ENCODE measurements at regions not wholly inside any gene's neighbourhood (a gene's known extent, or its start where the extent isn't known, plus 50 kb on each side); places are given as distances from the start of the nearest gene placed in this dataset.

- no peaks in the 10 kb centered on the region for H3K27me3 ChIP-seq (ENCODE audit: control insufficient read depth, low read length)
- H3K4me1 ChIP-seq (ENCODE audit: control insufficient read depth, low read length): no peaks in the 10 kb centered on the region
- no peaks in the 10 kb centered on the region for H3K9me3 ChIP-seq (ENCODE audit: control insufficient read depth, insufficient read depth, low read length)
- H3K4me3 ChIP-seq (ENCODE audit: low read length): no peak overlapping the region
- no peaks in the 10 kb centered on the region for H3F3A ChIP-seq (ENCODE audit: control insufficient read depth, insufficient read depth)
- no peaks in the 10 kb centered on the region for H3K79me2 ChIP-seq (ENCODE audit: control insufficient read depth, low read length)
- H3K9me2 ChIP-seq (replicated peaks; ENCODE audit: control insufficient read depth, low read length): no peaks in the 10 kb centered on the region
- no peaks in the 10 kb centered on the region for H4K20me1 ChIP-seq (ENCODE audit: control insufficient read depth, insufficient read depth, low read depth, low read length)
- no peaks in the 10 kb centered on the region for H3K36me3 ChIP-seq (ENCODE audit: control insufficient read depth, low read length)
- TF ChIP-seq, protein P1, sequence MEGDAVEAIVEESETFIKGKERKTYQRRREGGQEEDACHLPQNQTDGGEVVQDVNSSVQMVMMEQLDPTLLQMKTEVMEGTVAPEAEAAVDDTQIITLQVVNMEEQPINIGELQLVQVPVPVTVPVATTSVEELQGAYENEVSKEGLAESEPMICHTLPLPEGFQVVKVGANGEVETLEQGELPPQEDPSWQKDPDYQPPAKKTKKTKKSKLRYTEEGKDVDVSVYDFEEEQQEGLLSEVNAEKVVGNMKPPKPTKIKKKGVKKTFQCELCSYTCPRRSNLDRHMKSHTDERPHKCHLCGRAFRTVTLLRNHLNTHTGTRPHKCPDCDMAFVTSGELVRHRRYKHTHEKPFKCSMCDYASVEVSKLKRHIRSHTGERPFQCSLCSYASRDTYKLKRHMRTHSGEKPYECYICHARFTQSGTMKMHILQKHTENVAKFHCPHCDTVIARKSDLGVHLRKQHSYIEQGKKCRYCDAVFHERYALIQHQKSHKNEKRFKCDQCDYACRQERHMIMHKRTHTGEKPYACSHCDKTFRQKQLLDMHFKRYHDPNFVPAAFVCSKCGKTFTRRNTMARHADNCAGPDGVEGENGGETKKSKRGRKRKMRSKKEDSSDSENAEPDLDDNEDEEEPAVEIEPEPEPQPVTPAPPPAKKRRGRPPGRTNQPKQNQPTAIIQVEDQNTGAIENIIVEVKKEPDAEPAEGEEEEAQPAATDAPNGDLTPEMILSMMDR (IDR thresholded peaks at IDR 0.05; ENCODE audit: low read depth, low read length, poor library complexity, severe bottlenecking): no peak
- no peak for TF ChIP-seq EZH2phosphoT487 (IDR thresholded peaks at IDR 0.05; ENCODE audit: borderline replicate concordance, low read length)
- H3K4me2 ChIP-seq (ENCODE audit: low read length): no peak overlapping the region
- no peak overlapping the region for H3K27ac ChIP-seq (ENCODE audit: low read depth, low read length)
Measured at GRCh38 chr4:126395664-126396063, 1080.9 kb downstream of the FAT4 start.

DNA sequence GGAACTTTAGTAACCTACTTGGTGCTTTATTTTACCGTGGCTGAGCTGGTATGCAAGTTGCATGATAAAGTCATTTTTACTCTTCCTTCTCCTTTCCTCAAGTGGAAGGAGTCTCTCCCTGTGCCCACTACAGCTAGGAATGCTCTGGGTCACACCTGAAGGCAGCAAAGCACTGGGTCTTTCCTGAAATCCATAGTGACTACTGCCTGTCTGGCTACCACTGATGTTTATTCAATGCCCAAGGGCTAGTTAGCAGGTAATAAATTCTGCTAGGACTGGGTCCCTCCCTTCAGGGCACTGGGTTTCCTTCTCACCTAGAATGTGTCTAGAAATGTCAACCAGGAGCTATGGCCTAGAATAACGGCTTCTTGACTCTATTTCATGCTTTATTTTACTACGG, 1081.4 kb downstream of the FAT4 start:
- H3F3A ChIP-seq (ENCODE audit: control insufficient read depth, insufficient read depth): no peaks in the 10 kb centered on the region
- no peak for TF ChIP-seq EZH2phosphoT487 (IDR thresholded peaks at IDR 0.05; ENCODE audit: borderline replicate concordance, low read length)
- TF ChIP-seq, protein P1 (IDR thresholded peaks at IDR 0.05; ENCODE audit: low read depth, low read length, poor library complexity, severe bottlenecking): no peak
- H3K4me2 ChIP-seq (ENCODE audit: low read length): no peak overlapping the region
- no peaks in the 10 kb centered on the region for H4K20me1 ChIP-seq (ENCODE audit: control insufficient read depth, insufficient read depth, low read depth, low read length)
- H3K27me3 ChIP-seq (ENCODE audit: control insufficient read depth, low read length): no peaks in the 10 kb centered on the region
- H3K4me1 ChIP-seq (ENCODE audit: control insufficient read depth, low read length): no peaks in the 10 kb centered on the region
- no peak overlapping the region for H3K27ac ChIP-seq (ENCODE audit: low read depth, low read length)
- no peaks in the 10 kb centered on the region for H3K79me2 ChIP-seq (ENCODE audit: control insufficient read depth, low read length)
- no peaks in the 10 kb centered on the region for H3K36me3 ChIP-seq (ENCODE audit: control insufficient read depth, low read length)
- no peaks in the 10 kb centered on the region for H3K9me3 ChIP-seq (ENCODE audit: control insufficient read depth, insufficient read depth, low read length)
- no peak overlapping the region for H3K4me3 ChIP-seq (ENCODE audit: low read length)
- H3K9me2 ChIP-seq (replicated peaks; ENCODE audit: control insufficient read depth, low read length): no peaks in the 10 kb centered on the region

GRCh38 chr4:126396703-126397102, 1081.9 kb downstream of the FAT4 start:
- Histone ChIP-seq H4K20me1 (ENCODE audit: control insufficient read depth, insufficient read depth, low read depth, low read length) (no peaks in the 10 kb centered on the region), H3K4me1 (ENCODE audit: control insufficient read depth, low read length) (no peaks in the 10 kb centered on the region), H3K9me3 (ENCODE audit: control insufficient read depth, insufficient read depth, low read length) (no peaks in the 10 kb centered on the region), H3K79me2 (ENCODE audit: control insufficient read depth, low read length) (no peaks in the 10 kb centered on the region), H3K4me2 (ENCODE audit: low read length) (no peak overlapping the region), H3K4me3 (ENCODE audit: low read length) (no peak overlapping the region), H3K9me2 (replicated peaks; ENCODE audit: control insufficient read depth, low read length) (no peaks in the 10 kb centered on the region), H3K36me3 (ENCODE audit: control insufficient read depth, low read length) (no peaks in the 10 kb centered on the region), H3K27ac (ENCODE audit: low read depth, low read length) (no peak overlapping the region), H3F3A (ENCODE audit: control insufficient read depth, insufficient read depth) (no peaks in the 10 kb centered on the region), H3K27me3 (ENCODE audit: control insufficient read depth, low read length) (no peaks in the 10 kb centered on the region)
- TF ChIP-seq EZH2phosphoT487 (IDR thresholded peaks at IDR 0.05; ENCODE audit: borderline replicate concordance, low read length): no peak
- TF ChIP-seq, protein P1 (IDR thresholded peaks at IDR 0.05; ENCODE audit: low read depth, low read length, poor library complexity, severe bottlenecking): no peak

- Histone ChIP-seq H3K4me1 (ENCODE audit: control insufficient read depth, low read length) (no peaks in the 10 kb centered on the region), H3K36me3 (ENCODE audit: control insufficient read depth, low read length) (no peaks in the 10 kb centered on the region), H3K4me2 (ENCODE audit: low read length) (no peak overlapping the region), H3K9me2 (replicated peaks; ENCODE audit: control insufficient read depth, low read length) (no peaks in the 10 kb centered on the region), H3K4me3 (ENCODE audit: low read length) (no peak overlapping the region), H3F3A (ENCODE audit: control insufficient read depth, insufficient read depth) (no peaks in the 10 kb centered on the region), H3K79me2 (ENCODE audit: control insufficient read depth, low read length) (no peaks in the 10 kb centered on the region), H3K27me3 (ENCODE audit: control insufficient read depth, low read length) (no peaks in the 10 kb centered on the region), H3K9me3 (ENCODE audit: control insufficient read depth, insufficient read depth, low read length) (no peaks in the 10 kb centered on the region), H4K20me1 (ENCODE audit: control insufficient read depth, insufficient read depth, low read depth, low read length) (no peaks in the 10 kb centered on the region), H3K27ac (ENCODE audit: low read depth, low read length) (no peak overlapping the region)
- TF ChIP-seq, protein P1 (IDR thresholded peaks at IDR 0.05; ENCODE audit: low read depth, low read length, poor library complexity, severe bottlenecking): no peak
- no peak for TF ChIP-seq EZH2phosphoT487 (IDR thresholded peaks at IDR 0.05; ENCODE audit: borderline replicate concordance, low read length)
Measured at GRCh38 chr4:126404549-126404948, 1089.8 kb downstream of the FAT4 start.
